GM12878 (cell line): ENCODE measurements at regions not wholly inside any gene's neighbourhood (a gene's known extent, or its start where the extent isn't known, plus 50 kb on each side); places are given as distances from the start of the nearest gene placed in this dataset.

Experiments used
- ATAC-seq: fragments of 200-7000 bp; cut with Tn5 transposase; 3 replicates; pipeline ENCODE4 v1.9.1; 2020; ENCODE audit warnings: mild to moderate bottlenecking, moderate library complexity
- BruUV-seq: library from RNA; stranded (reverse); fragments of 400-500 nt; replicated peaks from 2 replicates; lab custom pipeline; 2021; lab: Mats Ljungman, UMichigan
- CTCF ChIA-PET: fragments of 300-600 bp; sonication (Branson Sonifier 250); formaldehyde crosslinking; extraction: SDS; loops from one replicate; lab custom pipeline; 2021; ENCODE audit warnings: inconsistent platforms; lab: Yijun Ruan, JAX
- POLR2A ChIA-PET: fragments of 350-600 bp; formaldehyde crosslinking; extraction: SDS; loops from one replicate; lab custom pipeline; 2021; ENCODE audit warnings: inconsistent platforms; lab: Charles Lee
- RAD21 ChIA-PET: fragments of 300-600 bp; sonication (Branson Sonifier 250); formaldehyde crosslinking; loops from one replicate; lab custom pipeline; 2023; ENCODE audit warnings: antibody characterized with exemption; ENCODE audit not compliant: unreplicated experiment; lab: Charles Lee
- SMC1A ChIA-PET: fragments of 300-600 bp; sonication (Branson Sonifier 250); formaldehyde crosslinking; loops from one replicate; lab custom pipeline; 2023; ENCODE audit not compliant: unreplicated experiment, uncharacterized antibody; lab: Charles Lee
- DNase-seq: peaks from one replicate; pipeline ENCODE4 v3.0.0-alpha.2; 2011; ENCODE audit warnings: low read depth, low spot score
- FAIRE-seq: peaks from 3 replicates; lab custom pipeline; 2011; peaks lifted over from hg19 to GRCh38; lab: Jason Lieb, UNC
- H2AFZ ChIP-seq: 2 replicates; pipeline ENCODE4 v1.6.0; 2011; ENCODE audit warnings: low read depth, low read length, control low read depth; ENCODE audit not compliant: control insufficient read depth
- H3K27ac ChIP-seq: 2 replicates; pipeline ENCODE4 v1.5.1; 2011; ENCODE audit warnings: control low read depth; ENCODE audit not compliant: control insufficient read depth, insufficient read depth
- H3K27me3 ChIP-seq, 2 experiments: replicated peaks in 1 of 2; 2 replicates each; pipeline versions ENCODE4 v1.6.0 to v1.6.1; 2011; ENCODE audit warnings: low read length in 1 of 2; ENCODE audit not compliant: control insufficient read depth in 2 of 2, insufficient read depth in 2 of 2
- H3K36me3 ChIP-seq, 2 experiments: 2 replicates each; pipeline ENCODE4 v1.5.1; 2011; ENCODE audit warnings: low read length in 1 of 2; ENCODE audit not compliant: control insufficient read depth in 2 of 2, insufficient read depth in 2 of 2
- H3K4me1 ChIP-seq: 2 replicates; pipeline ENCODE4 v1.6.1; 2011; ENCODE audit warnings: mild to moderate bottlenecking, low read length, moderate library complexity, mixed read lengths; ENCODE audit not compliant: control insufficient read depth, insufficient read depth
- H3K4me2 ChIP-seq: 2 replicates; pipeline ENCODE4 v1.6.0; 2011; ENCODE audit warnings: control low read depth; ENCODE audit not compliant: control insufficient read depth, insufficient read depth
- H3K4me3 ChIP-seq: fragments of 200-600 bp; sonication (generic); 2 replicates; pipeline ENCODE4 v1.5.1; 2016
- H3K79me2 ChIP-seq: 2 replicates; pipeline ENCODE4 v1.6.0; 2011; ENCODE audit warnings: low read length; ENCODE audit not compliant: control insufficient read depth, insufficient read depth
- H3K9ac ChIP-seq: 2 replicates; pipeline ENCODE4 v1.8.0; 2011; ENCODE audit warnings: low read length, control low read depth, mixed read lengths; ENCODE audit not compliant: control insufficient read depth, insufficient read depth
- H3K9me3 ChIP-seq: replicated peaks from 3 replicates; pipeline ENCODE4 v1.5.1; 2011; ENCODE audit warnings: mild to moderate bottlenecking, low read length; ENCODE audit not compliant: control insufficient read depth, insufficient read depth
- H4K20me1 ChIP-seq: 2 replicates; pipeline ENCODE4 v1.6.0; 2011; ENCODE audit not compliant: control insufficient read depth, insufficient read depth
- CREM ChIP-seq: IDR thresholded peaks from 2 replicates; pipeline ENCODE4 v1.6.1; 2014; ENCODE audit warnings: antibody characterized with exemption, low read depth
- GATAD2B ChIP-seq: fragments of 450-650 bp; conservative IDR thresholded peaks from 2 replicates; pipeline ENCODE4 v1.6.1; 2017; ENCODE audit warnings: low read depth, mild to moderate bottlenecking, moderate library complexity
- KAT2A ChIP-seq: conservative IDR thresholded peaks from 2 replicates; pipeline ENCODE4 v1.6.1; 2011; ENCODE audit warnings: low read depth, low read length; ENCODE audit not compliant: control insufficient read depth
- RCOR1 ChIP-seq: conservative IDR thresholded peaks from 2 replicates; pipeline ENCODE4 v1.6.1; 2012; ENCODE audit warnings: low read depth, low read length, improper control_type of control experiment
- SMARCA5 ChIP-seq: fragments of 450-650 bp; IDR thresholded peaks from 2 replicates; pipeline ENCODE4 v1.6.1; 2017; ENCODE audit warnings: mild to moderate bottlenecking
- ZSCAN29 ChIP-seq: fragments of 450-650 bp; IDR thresholded peaks from 2 replicates; pipeline ENCODE4 v1.6.1; 2017; ENCODE audit warnings: mild to moderate bottlenecking, moderate library complexity
- WGBS: methylation state at CpG from one replicate; pipeline ENCODE4 v1.1.6; 2016; ENCODE audit warnings: low lambda C conversion rate; ENCODE audit not compliant: insufficient replicate concordance, insufficient coverage; ENCODE audit errors: missing lambda C conversion rate; 5-methylcytosine and 5-hydroxymethylcytosine counted together
- in situ Hi-C: fragments of 300-500 bp; cut with MboI; formaldehyde crosslinking; loops from 9 replicates; pipeline ENCODE4 v1.14.3; 2018; ENCODE audit warnings: mixed read lengths
- intact Hi-C: fragments of 100-400 bp; cut with micrococcal nuclease; formaldehyde crosslinking; loops from one replicate; pipeline ENCODE4 v1.14.2; 2022; ENCODE audit not compliant: unreplicated experiment
- TF ChIP-seq, protein P1 (sequence below): IDR thresholded peaks from 2 replicates; pipeline ENCODE4 v1.6.1; 2011; ENCODE audit warnings: low read depth, low read length, improper control_type of control experiment, borderline replicate concordance
- TF ChIP-seq, protein P2 (sequence below): IDR thresholded peaks from 2 replicates; pipeline ENCODE4 v1.6.1; 2012; ENCODE audit warnings: improper control_type of control experiment, low read depth, low read length; ENCODE audit not compliant: insufficient replicate concordance

DNA sequence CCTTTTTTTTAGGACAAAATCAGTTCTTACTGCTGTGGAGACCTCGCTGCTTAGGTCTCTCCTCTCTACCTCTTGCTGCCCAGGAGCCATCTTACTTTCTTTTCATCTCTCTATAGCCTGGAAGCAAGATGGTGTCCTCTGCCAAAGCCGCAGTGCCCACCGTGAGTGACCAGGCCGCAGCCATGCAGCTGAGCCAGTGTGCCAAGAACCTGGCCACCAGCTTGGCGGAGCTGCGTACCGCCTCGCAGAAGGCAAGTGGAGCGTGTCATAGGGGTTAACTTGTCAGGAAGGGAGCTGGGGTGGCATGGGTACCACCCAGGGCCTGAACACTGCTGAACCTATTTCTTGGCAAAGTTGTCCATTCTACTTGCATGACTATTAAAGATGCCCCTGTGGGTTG is 320.3 kb upstream of the TPM1 start:
- no peak for ATAC-seq
- POLR2A ChIA-PET: no interaction called here
- Histone ChIP-seq H2AFZ (no peak overlapping the region), H4K20me1 (no peaks in the 10 kb centered on the region), H3K9ac (no peak overlapping the region), H3K9me3 (no peaks in the 10 kb centered on the region), H3K27me3 (no peaks in the 10 kb centered on the region), H3K4me2 (no peak overlapping the region), H3K27ac (no peak overlapping the region), H3K79me2 (no peaks in the 10 kb centered on the region), H3K36me3 (no peaks in the 10 kb centered on the region), H3K4me3 (no peak overlapping the region), H3K4me1 (no peaks in the 10 kb centered on the region)
- FAIRE-seq: no peak
- RAD21 ChIA-PET: no interaction called here
- in situ Hi-C loops (no loop called here), intact Hi-C loops (no loop called here)
- CTCF ChIA-PET: interaction anchor here (1.2 kb wide), 1 partner anchor 20 kb away, joined by 3 read pairs; no protein-coding TSS in a partner anchor
- SMC1A ChIA-PET: interaction anchor here (1.0 kb wide), 1 partner anchor 136 kb away, joined by 3 read pairs; no protein-coding TSS in a partner anchor
- 57% methylated on average over 9 of the region's 9 CpGs for WGBS
- no TSS peak for BruUV-seq
- DNase-seq: no peak
- no peak for TF ChIP-seq ZSCAN29
- no peak for TF ChIP-seq RCOR1
- no peak for TF ChIP-seq KAT2A
- TF ChIP-seq, protein P1, sequence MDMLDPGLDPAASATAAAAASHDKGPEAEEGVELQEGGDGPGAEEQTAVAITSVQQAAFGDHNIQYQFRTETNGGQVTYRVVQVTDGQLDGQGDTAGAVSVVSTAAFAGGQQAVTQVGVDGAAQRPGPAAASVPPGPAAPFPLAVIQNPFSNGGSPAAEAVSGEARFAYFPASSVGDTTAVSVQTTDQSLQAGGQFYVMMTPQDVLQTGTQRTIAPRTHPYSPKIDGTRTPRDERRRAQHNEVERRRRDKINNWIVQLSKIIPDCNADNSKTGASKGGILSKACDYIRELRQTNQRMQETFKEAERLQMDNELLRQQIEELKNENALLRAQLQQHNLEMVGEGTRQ: no peak
- TF ChIP-seq GATAD2B: no peak
- TF ChIP-seq SMARCA5: no peak
- no peak for TF ChIP-seq CREM
- TF ChIP-seq, protein P2, sequence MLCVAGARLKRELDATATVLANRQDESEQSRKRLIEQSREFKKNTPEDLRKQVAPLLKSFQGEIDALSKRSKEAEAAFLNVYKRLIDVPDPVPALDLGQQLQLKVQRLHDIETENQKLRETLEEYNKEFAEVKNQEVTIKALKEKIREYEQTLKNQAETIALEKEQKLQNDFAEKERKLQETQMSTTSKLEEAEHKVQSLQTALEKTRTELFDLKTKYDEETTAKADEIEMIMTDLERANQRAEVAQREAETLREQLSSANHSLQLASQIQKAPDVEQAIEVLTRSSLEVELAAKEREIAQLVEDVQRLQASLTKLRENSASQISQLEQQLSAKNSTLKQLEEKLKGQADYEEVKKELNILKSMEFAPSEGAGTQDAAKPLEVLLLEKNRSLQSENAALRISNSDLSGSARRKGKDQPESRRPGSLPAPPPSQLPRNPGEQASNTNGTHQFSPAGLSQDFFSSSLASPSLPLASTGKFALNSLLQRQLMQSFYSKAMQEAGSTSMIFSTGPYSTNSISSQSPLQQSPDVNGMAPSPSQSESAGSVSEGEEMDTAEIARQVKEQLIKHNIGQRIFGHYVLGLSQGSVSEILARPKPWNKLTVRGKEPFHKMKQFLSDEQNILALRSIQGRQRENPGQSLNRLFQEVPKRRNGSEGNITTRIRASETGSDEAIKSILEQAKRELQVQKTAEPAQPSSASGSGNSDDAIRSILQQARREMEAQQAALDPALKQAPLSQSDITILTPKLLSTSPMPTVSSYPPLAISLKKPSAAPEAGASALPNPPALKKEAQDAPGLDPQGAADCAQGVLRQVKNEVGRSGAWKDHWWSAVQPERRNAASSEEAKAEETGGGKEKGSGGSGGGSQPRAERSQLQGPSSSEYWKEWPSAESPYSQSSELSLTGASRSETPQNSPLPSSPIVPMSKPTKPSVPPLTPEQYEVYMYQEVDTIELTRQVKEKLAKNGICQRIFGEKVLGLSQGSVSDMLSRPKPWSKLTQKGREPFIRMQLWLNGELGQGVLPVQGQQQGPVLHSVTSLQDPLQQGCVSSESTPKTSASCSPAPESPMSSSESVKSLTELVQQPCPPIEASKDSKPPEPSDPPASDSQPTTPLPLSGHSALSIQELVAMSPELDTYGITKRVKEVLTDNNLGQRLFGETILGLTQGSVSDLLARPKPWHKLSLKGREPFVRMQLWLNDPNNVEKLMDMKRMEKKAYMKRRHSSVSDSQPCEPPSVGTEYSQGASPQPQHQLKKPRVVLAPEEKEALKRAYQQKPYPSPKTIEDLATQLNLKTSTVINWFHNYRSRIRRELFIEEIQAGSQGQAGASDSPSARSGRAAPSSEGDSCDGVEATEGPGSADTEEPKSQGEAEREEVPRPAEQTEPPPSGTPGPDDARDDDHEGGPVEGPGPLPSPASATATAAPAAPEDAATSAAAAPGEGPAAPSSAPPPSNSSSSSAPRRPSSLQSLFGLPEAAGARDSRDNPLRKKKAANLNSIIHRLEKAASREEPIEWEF: no peak
